Stimulated activated naive CD8-positive, alpha-beta T cell treated with anti-CD3 and anti-CD28 coated beads, Interleukin-15, amount 100 ng/mL, for 72 hours (primary cell): ENCODE measurements at regions not wholly inside any gene's neighbourhood (a gene's known extent, or its start where the extent isn't known, plus 50 kb on each side); places are given as distances from the start of the nearest gene placed in this dataset.

ENCODE experiments used
- ATAC-seq: fragments of 150-1000 bp; cut with Tn5 transposase; 2 replicates; pipeline ENCODE4 v1.10.0; 2021; ENCODE audit warnings: mild to moderate bottlenecking, moderate library complexity
- DNase-seq, 2 donors: peaks; one replicate each; pipeline ENCODE4 v3.0.0; 2021 to 2022
- H3K27ac Mint-ChIP-seq, 2 donors: one replicate each; pipeline ENCODE4 v1.8.0; 2022; ENCODE audit warnings: mild to moderate bottlenecking in 2 of 2, mixed read lengths in 2 of 2, moderate library complexity in 2 of 2
- H3K27me3 Mint-ChIP-seq: one replicate; pipeline ENCODE4 v1.8.0; 2022; ENCODE audit warnings: mixed read lengths
- H3K4me1 Mint-ChIP-seq: one replicate; pipeline ENCODE4 v1.8.0; 2022; ENCODE audit warnings: mild to moderate bottlenecking, mixed read lengths
- H3K4me3 Mint-ChIP-seq, 2 donors: one replicate each; pipeline ENCODE4 v1.8.0; 2022; ENCODE audit warnings: mild to moderate bottlenecking in 2 of 2, mixed read lengths in 2 of 2, moderate library complexity in 1 of 2
- H3K9me3 Mint-ChIP-seq, 2 donors: one replicate each; pipeline ENCODE4 v1.8.0; 2022; ENCODE audit warnings: mixed read lengths in 2 of 2

DNA sequence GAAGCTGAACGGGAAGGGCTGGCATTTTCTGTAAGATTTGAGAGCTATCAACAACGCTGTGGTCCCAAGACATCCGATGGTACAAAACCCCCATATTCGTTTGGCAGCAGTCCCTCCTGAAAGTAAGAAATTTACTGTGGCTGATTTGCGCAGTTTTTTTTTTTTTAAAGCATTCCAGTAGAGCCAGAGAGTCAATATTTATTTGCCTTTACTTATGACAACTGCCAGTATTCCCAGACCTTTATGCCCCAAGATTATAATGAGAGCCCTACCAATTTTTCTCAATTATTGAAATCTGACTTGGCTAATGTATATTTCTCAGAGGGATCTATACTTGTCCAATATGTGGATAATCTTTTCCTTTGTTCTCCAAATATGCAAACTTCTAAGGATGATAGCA lies 157.5 kb upstream of the SPIN4 start:
- H3K4me3 Mint-ChIP-seq: no peak overlapping the region
- no peaks in the 10 kb centered on the region for H3K9me3 Mint-ChIP-seq
- no peak overlapping the region for H3K27ac Mint-ChIP-seq
- H3K27me3 Mint-ChIP-seq: no peaks in the 10 kb centered on the region
- ATAC-seq: no peak
- DNase-seq: no peak
- peaks cover 7% of the 10 kb centered on the region for H3K4me1 Mint-ChIP-seq

DNA sequence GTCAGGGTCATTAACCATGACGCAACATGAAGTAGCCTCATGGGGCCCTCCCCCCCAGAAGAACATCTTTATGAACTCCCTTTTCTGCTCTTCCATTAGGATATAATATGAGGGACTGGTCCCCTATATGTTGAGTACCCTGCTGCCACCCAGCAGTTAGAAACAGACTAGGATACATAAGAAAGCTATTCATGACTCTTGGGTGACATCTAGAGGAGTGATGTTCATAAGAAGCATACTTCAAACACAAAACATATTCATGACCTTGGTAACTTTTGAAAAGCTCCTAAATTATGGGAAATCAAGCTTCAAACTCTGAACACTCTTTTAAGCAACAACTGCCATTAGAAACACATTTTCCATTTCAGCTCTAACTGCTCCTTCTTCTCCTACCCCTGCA lies 155.2 kb upstream of the SPIN4 start:
- ATAC-seq: no peak
- Mint-ChIP-seq H3K4me1 (peaks cover 7% of the 10 kb centered on the region), H3K27ac (no peak overlapping the region)

DNA sequence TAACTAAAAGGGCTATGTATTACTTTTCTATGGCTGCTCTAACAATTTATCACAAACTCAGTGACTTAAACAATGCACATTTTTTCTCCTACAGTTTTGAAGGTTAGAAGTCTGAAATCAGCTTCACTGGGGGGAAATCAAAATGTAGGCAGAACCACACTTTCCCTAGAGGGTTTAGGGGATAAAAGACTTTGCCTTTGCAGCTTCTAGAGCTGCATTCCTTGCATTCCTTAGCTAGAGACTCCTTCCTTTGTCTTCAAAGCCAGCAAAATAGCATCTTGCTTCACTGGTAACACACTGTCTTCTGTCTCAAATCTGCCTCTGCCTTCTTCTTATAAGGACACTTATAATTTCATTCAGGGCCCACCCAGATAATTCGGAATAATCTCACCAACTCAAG lies 152.4 kb upstream of the SPIN4 start:
- Mint-ChIP-seq H3K27me3 (no peaks in the 10 kb centered on the region), H3K9me3 (no peaks in the 10 kb centered on the region), H3K4me1 (peaks cover 7% of the 10 kb centered on the region), H3K27ac (no peak overlapping the region), H3K4me3 (no peak overlapping the region)
- DNase-seq: no peak
- no peak for ATAC-seq

More for the DNA sequence above, 155.2 kb upstream of the SPIN4 start:
- no peak for DNase-seq
- Mint-ChIP-seq H3K9me3 (no peaks in the 10 kb centered on the region), H3K27me3 (no peaks in the 10 kb centered on the region), H3K4me3 (no peak overlapping the region)

DNA sequence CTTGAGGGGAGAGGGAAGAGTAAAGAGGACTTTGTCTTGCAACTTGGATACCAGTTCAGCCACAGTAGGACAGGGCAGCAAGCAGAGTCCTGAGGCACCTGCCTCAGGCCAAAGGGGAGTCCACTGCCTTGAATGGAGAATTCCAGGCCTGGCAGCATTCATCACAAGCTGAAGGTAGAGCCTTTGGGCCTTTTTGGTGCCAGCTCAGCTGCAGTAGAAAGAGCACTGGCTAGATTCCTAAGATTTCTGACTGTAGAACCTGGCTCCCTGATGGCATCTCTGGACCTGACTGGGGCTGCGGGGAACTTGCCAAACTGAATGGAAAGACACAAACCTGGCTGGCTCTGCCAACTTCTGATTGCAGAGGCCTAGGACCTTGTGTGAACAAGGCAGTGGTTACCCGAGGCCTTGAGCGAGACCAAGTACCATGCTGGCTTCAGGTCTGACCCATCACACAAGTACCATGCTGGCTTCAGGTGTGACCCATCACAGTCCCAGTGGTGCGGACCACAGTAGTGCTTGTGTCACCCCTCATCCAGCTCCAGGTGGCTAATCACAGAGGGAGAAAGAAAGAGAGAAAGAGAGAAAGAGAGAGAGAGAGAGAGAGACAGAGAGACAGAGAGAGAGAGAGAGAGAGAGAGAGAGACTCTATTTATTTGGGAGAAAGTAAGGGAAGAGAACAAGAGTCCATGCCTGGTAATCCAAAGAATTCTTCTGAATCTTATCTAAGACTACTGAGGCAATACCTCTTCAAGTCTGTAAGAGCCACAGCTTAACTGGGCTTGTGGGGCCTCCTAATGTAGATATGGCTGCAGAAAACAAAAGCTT lies 137.6 kb upstream of the SPIN4 start:
- Mint-ChIP-seq H3K4me1 (no peaks in the 10 kb centered on the region), H3K27ac (no peak overlapping the region), H3K9me3 (peaks cover 0 to 22% of the 10 kb centered on the region in 2 donors), H3K27me3 (no peaks in the 10 kb centered on the region), H3K4me3 (no peak overlapping the region)
- no peak for DNase-seq
- no peak for ATAC-seq

DNA sequence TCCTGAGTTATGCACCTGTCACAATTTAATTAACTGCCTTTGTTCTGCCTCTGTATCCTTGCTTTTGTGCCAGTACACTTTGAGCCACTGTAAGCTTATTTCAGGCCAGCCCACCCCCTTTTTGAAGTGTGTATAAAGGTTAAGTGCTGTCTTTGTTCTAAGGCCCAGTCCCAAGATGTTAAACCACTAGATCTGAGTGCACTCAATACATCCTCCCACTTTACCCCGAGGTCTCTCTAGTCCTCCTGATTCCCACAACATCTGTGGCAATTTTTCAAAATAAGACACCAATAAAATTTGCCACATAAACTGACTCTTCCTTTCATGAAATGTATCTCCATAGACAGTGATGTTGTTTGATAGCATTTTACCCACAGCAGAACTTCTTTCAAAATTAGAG lies 124.1 kb upstream of the SPIN4 start:
- Mint-ChIP-seq H3K4me1 (no peaks in the 10 kb centered on the region), H3K27me3 (no peaks in the 10 kb centered on the region), H3K9me3 (peaks cover 11 to 25% of the 10 kb centered on the region in 2 donors), H3K4me3 (no peak overlapping the region), H3K27ac (no peak overlapping the region)
- DNase-seq: no peak
- no peak for ATAC-seq

DNA sequence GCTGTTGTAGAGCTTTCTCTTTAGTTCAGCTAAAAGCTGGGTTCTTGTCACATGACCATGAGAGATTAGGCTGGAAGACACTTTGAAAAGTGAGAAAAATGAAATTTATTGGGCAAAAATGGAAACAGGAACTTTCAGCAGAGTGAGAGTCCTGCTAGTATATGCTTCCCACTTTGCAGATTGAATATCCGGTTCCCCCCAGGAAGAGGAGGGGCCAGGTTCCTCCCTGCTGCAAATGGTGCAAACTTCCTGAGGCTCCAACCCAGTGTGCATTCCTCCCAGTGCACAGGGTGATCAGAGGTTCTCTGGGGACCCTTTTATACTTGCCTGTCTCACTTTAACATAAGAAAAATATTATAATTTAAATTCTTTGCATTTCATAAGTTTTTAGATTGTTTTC lies 119.9 kb upstream of the SPIN4 start:
- Mint-ChIP-seq H3K27ac (no peak overlapping the region), H3K9me3 (peaks cover 10 to 15% of the 10 kb centered on the region in 2 donors), H3K4me1 (no peaks in the 10 kb centered on the region), H3K27me3 (no peaks in the 10 kb centered on the region), H3K4me3 (no peak overlapping the region)
- DNase-seq: no peak
- no peak for ATAC-seq

DNA sequence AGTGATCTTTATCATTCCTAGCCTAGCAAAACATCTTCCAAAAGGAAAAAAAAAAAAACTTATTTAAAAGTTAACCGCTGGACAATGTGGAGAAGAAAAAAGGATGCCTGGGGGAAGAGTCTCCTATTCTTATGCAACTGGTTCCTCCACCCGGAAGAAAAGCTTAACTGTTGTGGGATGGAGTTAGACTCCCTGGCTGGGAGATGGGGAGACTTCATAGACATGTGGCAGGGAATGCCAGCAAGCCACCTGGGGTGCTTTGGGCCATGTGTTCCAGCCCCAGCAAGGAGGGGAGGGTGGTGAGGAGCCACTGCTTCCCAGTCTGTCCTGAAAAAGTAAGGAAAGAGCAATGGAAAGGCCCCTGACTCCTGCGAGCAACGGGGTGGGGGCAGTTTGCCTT lies 119.4 kb upstream of the SPIN4 start:
- Mint-ChIP-seq H3K27ac (no peak overlapping the region), H3K27me3 (no peaks in the 10 kb centered on the region)
- no peak for ATAC-seq

DNA sequence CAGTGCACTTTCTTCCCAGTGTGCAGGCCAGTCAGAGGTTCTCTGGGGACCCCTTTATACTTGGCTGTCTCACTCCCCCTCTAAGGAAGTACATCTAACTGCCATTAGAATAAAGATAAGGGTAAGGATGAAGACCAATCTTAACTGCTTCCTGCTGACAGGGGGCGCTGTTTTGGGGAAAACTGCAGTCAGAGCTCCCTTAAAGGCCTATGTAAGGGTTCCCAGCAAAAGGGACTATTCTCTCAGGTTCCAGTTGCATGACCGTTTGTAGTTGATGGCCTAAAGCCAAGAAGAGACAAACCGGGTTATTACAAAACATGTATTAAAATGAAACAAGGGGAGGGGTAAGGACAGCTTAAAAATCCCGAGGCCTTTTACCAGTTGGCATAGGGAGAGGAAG lies 115.6 kb upstream of the SPIN4 start:
- H3K4me3 Mint-ChIP-seq: no peak overlapping the region

More for the DNA sequence above, 119.4 kb upstream of the SPIN4 start:
- H3K9me3 Mint-ChIP-seq: peaks cover 5 to 10% of the 10 kb centered on the region in 2 donors
- no peak for DNase-seq
- no peaks in the 10 kb centered on the region for H3K4me1 Mint-ChIP-seq
- H3K4me3 Mint-ChIP-seq: no peak overlapping the region

DNA sequence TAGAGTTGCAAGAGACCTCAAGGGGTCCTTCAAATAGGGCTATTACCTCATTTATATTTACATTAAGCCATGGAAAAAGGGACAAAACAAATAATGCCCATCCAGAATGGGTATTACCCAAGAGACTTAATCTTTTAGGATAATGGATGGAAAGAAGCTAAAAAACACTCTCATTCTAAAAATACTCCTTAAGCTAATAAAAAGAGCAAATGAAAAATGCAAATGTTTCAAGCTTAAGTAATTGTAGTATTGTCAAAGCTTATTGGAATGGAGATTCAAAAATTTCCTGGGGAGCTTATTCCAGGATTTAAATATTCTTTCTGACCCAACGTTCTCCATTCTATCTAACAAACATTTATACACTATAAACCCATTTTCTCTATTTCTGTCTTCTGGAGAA lies 107.8 kb upstream of the SPIN4 start:
- ATAC-seq (no peak), DNase-seq (no peak)
- Mint-ChIP-seq H3K9me3 (peaks cover 12 to 25% of the 10 kb centered on the region in 2 donors), H3K27ac (peak overlapping the region in 1 of 2 donors; percentile 89), H3K4me1 (no peaks in the 10 kb centered on the region), H3K27me3 (no peaks in the 10 kb centered on the region), H3K4me3 (no peak overlapping the region)

More for the DNA sequence above, 115.6 kb upstream of the SPIN4 start:
- Mint-ChIP-seq H3K9me3 (peaks cover 0 to 27% of the 10 kb centered on the region in 2 donors), H3K27ac (no peak overlapping the region), H3K4me1 (no peaks in the 10 kb centered on the region), H3K27me3 (no peaks in the 10 kb centered on the region)
- ATAC-seq (no peak), DNase-seq (no peak)

DNA sequence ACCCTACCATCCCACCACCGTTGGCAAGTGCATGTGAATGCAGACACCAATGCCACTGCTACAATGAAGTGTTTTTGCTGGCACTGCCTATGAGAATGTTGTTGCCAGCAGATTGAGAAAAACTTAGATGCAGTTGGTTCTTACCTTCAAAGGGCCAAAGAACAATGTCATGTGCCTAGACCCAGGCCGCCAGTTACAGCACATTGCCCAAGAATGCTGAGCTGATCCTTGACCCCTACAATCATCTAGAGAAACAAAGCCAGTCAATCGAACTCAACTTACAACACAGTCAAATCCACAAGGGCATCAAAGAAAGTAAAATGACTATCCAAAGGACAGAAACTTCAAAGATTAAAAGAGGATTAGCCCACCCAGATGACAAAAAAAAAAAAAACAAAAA lies 102.4 kb upstream of the SPIN4 start:
- ATAC-seq: no peak
- peaks cover 41 to 51% of the 10 kb centered on the region in 2 donors for H3K9me3 Mint-ChIP-seq
- DNase-seq: no peak
- no peaks in the 10 kb centered on the region for H3K27me3 Mint-ChIP-seq
- H3K27ac Mint-ChIP-seq: no peak overlapping the region
- no peak overlapping the region for H3K4me3 Mint-ChIP-seq
- H3K4me1 Mint-ChIP-seq: no peaks in the 10 kb centered on the region

DNA sequence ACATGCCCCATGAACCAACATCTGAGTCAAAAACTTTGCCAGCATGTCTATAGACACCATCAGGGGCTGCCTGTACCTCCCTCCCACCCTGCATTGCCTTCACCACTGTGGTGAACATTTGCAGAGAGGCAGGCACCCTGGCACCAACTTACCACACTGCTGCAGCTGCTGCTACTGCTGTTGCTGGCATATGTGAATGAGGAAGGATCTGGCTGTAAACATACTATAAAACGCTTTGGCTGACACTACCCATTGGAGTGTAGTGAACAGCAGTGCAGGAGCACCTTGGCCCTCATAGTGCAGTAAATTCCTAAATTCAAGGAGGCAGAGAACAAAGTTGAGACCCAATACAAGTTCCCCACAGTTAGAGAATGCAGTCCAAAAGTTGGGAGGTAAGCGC lies 90.6 kb upstream of the SPIN4 start:
- Mint-ChIP-seq H3K27me3 (no peaks in the 10 kb centered on the region), H3K4me1 (no peaks in the 10 kb centered on the region), H3K27ac (no peak overlapping the region), H3K4me3 (no peak overlapping the region), H3K9me3 (peaks cover 0 to 12% of the 10 kb centered on the region in 2 donors)
- ATAC-seq (no peak), DNase-seq (no peak)

DNA sequence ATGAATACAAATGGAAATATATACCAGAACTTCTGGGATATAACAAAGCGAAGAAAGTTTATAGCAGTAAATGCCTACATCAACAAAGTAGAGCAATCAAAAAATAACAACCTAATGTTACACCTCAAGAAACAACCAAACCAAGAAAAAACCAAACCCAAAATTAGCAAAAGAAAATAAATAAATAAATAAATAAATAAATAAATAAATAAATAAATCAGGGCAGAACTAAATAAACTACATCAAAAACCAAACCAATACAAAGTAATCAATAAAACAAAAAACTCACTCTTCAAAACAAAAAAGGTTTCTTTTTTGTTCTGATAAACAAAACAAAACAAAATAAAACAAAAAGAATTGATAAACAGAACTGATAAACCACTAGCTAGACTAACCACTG lies 88.4 kb upstream of the SPIN4 start:
- Mint-ChIP-seq H3K9me3 (peaks cover 0 to 12% of the 10 kb centered on the region in 2 donors), H3K4me3 (no peak overlapping the region), H3K4me1 (no peaks in the 10 kb centered on the region), H3K27ac (no peak overlapping the region), H3K27me3 (no peaks in the 10 kb centered on the region)
- DNase-seq: no peak
- ATAC-seq: no peak

DNA sequence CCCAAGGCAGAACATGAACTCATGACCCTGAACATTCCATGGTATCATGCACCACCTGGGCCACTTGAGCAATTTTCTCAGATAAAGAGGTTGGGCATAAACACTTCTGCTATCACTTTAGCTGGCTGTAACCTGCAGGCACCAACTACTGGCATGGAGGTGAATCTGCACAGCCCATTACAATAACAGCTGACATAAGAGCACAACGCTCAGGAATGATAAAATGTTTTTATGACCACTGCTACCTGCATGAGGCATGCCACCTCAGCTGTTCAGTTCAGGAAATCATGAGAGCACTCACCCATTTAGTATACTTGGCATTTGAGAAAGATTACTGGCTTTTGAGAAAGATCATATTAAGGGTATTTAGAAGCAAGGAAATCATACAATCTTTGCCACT lies 85.7 kb upstream of the SPIN4 start:
- H3K27ac Mint-ChIP-seq: no peak overlapping the region
- no peaks in the 10 kb centered on the region for H3K4me1 Mint-ChIP-seq
- H3K4me3 Mint-ChIP-seq: no peak overlapping the region
- no peak for ATAC-seq
- H3K9me3 Mint-ChIP-seq: peaks cover 0 to 7% of the 10 kb centered on the region in 2 donors
- no peak for DNase-seq
- no peaks in the 10 kb centered on the region for H3K27me3 Mint-ChIP-seq

DNA sequence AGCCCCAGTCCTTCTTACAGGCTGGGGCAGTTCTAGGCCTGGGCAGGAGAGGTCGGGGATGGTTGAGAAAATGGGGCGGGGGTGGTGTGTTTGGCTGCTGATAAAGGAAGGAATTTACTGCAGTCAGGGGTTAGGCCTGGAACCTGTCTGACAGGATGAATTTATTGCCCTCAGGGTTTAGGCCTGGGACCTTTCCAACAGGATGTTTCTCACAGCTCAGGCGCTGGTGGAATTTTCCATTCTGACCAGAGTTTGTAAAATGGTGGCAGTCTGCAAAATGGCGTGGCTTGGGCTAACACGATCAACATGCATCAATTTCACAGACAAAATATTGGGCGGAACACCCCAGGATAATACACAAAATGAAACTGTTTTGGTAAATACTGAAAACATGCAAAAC lies 83.5 kb upstream of the SPIN4 start:
- peaks cover 0 to 7% of the 10 kb centered on the region in 2 donors for H3K9me3 Mint-ChIP-seq
- no peak overlapping the region for H3K4me3 Mint-ChIP-seq
- DNase-seq: no peak
- H3K27me3 Mint-ChIP-seq: no peaks in the 10 kb centered on the region
- H3K27ac Mint-ChIP-seq: no peak overlapping the region
- H3K4me1 Mint-ChIP-seq: no peaks in the 10 kb centered on the region
- ATAC-seq: no peak

DNA sequence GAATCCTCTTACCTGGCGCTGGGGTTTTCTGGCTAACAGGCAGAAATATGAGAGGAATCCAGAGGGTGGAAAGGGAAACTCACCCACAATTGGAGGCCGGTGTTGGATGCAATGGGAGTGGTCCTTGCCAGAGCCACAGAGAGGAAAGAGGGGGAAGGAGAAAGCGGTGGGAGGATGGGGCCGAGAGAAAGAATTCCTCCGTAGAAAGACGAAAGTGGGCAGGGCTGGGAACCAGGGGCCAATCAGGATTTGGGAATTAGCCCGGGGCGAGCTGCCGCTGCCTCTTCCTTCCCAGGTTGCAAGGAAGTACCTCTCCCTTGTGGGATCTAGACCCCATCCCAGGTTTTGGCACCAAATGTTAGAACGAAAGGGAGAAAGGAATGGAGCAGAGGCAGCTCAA lies 83.1 kb upstream of the SPIN4 start:
- Mint-ChIP-seq H3K27ac (no peak overlapping the region), H3K4me3 (no peak overlapping the region), H3K9me3 (peaks cover 0 to 7% of the 10 kb centered on the region in 2 donors), H3K27me3 (no peaks in the 10 kb centered on the region), H3K4me1 (no peaks in the 10 kb centered on the region)
- ATAC-seq (no peak), DNase-seq (no peak)

DNA sequence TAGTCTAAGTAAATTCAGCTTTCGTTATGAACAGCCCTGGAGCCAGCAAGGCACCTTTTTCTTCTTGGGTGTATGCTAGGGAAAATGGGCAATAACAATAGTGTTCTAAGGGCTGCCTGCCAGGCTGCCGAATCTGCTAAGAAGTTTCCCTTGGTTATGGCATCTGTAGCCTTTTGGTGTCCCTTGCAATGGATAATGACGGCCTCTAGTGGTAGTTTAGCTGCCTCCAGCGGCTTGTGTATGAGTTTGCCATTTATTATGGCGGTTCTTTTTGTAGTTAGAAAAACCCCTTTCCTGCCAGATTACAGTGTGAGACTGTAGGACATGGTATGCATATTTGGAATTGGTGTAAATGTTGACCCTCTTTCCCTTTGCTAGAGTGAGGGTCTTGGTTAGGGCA lies 78.9 kb upstream of the SPIN4 start:
- Mint-ChIP-seq H3K27ac (no peak overlapping the region), H3K9me3 (peaks cover 0 to 7% of the 10 kb centered on the region in 2 donors), H3K4me3 (no peak overlapping the region), H3K4me1 (no peaks in the 10 kb centered on the region), H3K27me3 (no peaks in the 10 kb centered on the region)
- DNase-seq (no peak), ATAC-seq (no peak)

DNA sequence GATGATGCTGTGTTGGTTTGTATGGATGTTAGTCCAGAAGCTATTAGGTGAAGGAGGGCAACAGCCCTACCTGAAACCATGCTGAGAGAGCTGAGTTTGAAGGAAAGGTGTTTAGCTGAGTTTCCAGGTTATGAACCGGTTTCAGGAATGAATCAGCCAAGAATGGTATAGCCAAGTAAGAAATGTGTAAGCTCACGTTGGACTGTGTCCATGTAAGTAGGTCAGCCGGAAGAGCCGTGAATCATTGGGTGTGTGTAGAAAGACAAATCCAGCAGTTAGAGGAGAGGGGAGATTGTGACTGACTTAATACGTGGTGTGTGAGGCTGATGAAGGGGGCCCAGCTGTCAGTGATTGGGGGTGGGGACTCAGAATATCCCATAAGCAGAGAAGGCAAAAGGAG lies 77.2 kb upstream of the SPIN4 start:
- Mint-ChIP-seq H3K27ac (no peak overlapping the region), H3K4me1 (no peaks in the 10 kb centered on the region), H3K27me3 (no peaks in the 10 kb centered on the region), H3K4me3 (no peak overlapping the region), H3K9me3 (peaks cover 11 to 16% of the 10 kb centered on the region in 2 donors)
- ATAC-seq (no peak), DNase-seq (no peak)
